ENCODE measurements at regions not wholly inside any gene's neighbourhood (a gene's known extent, or its start where the extent isn't known, plus 50 kb on each side); places are given as distances from the start of the nearest gene placed in this dataset.
"Not testable (repeated sequence)": the region's sequence is repeated elsewhere in the genome, so short reads cannot be mapped to it uniquely, and the experiment has no call there.

- DNase-seq (ENCODE audit: low spot score) = no peak
Measured at GRCh38 chr5:118378959-118379358, 609.4 kb downstream of the DTWD2 start.

- no peak for DNase-seq (ENCODE audit: low spot score)
Measured at GRCh38 chr5:118377420-118377819, 610.9 kb downstream of the DTWD2 start.

GRCh38 chr5:118371973-118372831 is 616.1 kb downstream of the DTWD2 start:
- DNase-seq (ENCODE audit: low spot score) = no peak

- DNase-seq (ENCODE audit: low spot score) = no peak
Measured at GRCh38 chr5:118366429-118366828, 621.9 kb downstream of the DTWD2 start.

GRCh38 chr5:118365718-118366117 is 622.6 kb downstream of the DTWD2 start:
- no peak for DNase-seq (ENCODE audit: low spot score)

GRCh38 chr5:118354797-118355196 is 633.5 kb downstream of the DTWD2 start:
- no peak for DNase-seq (ENCODE audit: low spot score)

GRCh38 chr5:118353970-118354369 is 634.4 kb downstream of the DTWD2 start:
- no peak for DNase-seq (ENCODE audit: low spot score)

- DNase-seq (ENCODE audit: low spot score) = no peak
Measured at GRCh38 chr5:118336468-118336867, 651.9 kb downstream of the DTWD2 start.

GRCh38 chr5:118327389-118327788 is 661.0 kb downstream of the DTWD2 start:
- DNase-seq (ENCODE audit: low spot score) = no peak

GRCh38 chr5:118326481-118327045 is 661.8 kb downstream of the DTWD2 start:
- peak; percentile 18 for DNase-seq (ENCODE audit: low spot score)

- DNase-seq (ENCODE audit: low spot score) = no peak
Measured at GRCh38 chr5:118325931-118326330, 662.4 kb downstream of the DTWD2 start.

GRCh38 chr5:118323723-118324122 is 664.6 kb downstream of the DTWD2 start:
- not testable (repeated sequence) for DNase-seq (ENCODE audit: low spot score)

- no peak for DNase-seq (ENCODE audit: low spot score)
Measured at GRCh38 chr5:118321081-118321480, 667.3 kb downstream of the DTWD2 start.

GRCh38 chr5:118320121-118320520 is 668.2 kb downstream of the DTWD2 start:
- no peak for DNase-seq (ENCODE audit: low spot score)

GRCh38 chr5:118314931-118315330 is 673.4 kb downstream of the DTWD2 start:
- DNase-seq (ENCODE audit: low spot score) = no peak

- no peak for DNase-seq (ENCODE audit: low spot score)
Measured at GRCh38 chr5:118311103-118311819, 677.1 kb downstream of the DTWD2 start.

- DNase-seq (ENCODE audit: low spot score) = no peak
Measured at GRCh38 chr5:118310401-118310800, 677.9 kb downstream of the DTWD2 start.

- DNase-seq (ENCODE audit: low spot score) = no peak
Measured at GRCh38 chr5:118303296-118303695, 685.1 kb downstream of the DTWD2 start.

- no peak for DNase-seq (ENCODE audit: low spot score)
Measured at GRCh38 chr5:118302786-118303185, 685.6 kb downstream of the DTWD2 start.

GRCh38 chr5:118301696-118302095 is 686.7 kb downstream of the DTWD2 start:
- no peak for DNase-seq (ENCODE audit: low spot score)

GRCh38 chr5:118295045-118295444 is 693.3 kb downstream of the DTWD2 start:
- no peak for DNase-seq (ENCODE audit: low spot score)

- no peak for DNase-seq (ENCODE audit: low spot score)
Measured at GRCh38 chr5:118293378-118293777, 695.0 kb downstream of the DTWD2 start.

GRCh38 chr5:118290204-118290603 is 698.1 kb downstream of the DTWD2 start:
- DNase-seq (ENCODE audit: low spot score) = no peak
